Caco-2 (cell line): ENCODE measurements at regions not wholly inside any gene's neighbourhood (a gene's known extent, or its start where the extent isn't known, plus 50 kb on each side); places are given as distances from the start of the nearest gene placed in this dataset.

ENCODE experiments used
- BruUV-seq: library from RNA; stranded (reverse); fragments of 400-500 nt; replicated peaks from 2 replicates; lab custom pipeline; 2021; lab: Mats Ljungman, UMichigan
- CTCF ChIA-PET: fragments of 300-600 bp; sonication (Branson Sonifier 250); formaldehyde crosslinking; loops from one replicate; lab custom pipeline; 2022; ENCODE audit warnings: antibody characterized with exemption; lab: Charles Lee
- POLR2A ChIA-PET: fragments of 300-600 bp; sonication (Branson Sonifier 250); formaldehyde crosslinking; loops from one replicate; lab custom pipeline; 2022; ENCODE audit warnings: antibody characterized with exemption; lab: Charles Lee
- DNase-seq, 2 experiments: peaks; one replicate each; pipeline versions ENCODE4 v3.0.0 to v3.0.0-alpha.2; 2020 to 2022
- H3K27me3 ChIP-seq: replicated peaks from 2 replicates; pipeline ENCODE4 v1.6.0; 2011; ENCODE audit warnings: low read length; ENCODE audit not compliant: control insufficient read depth, insufficient read depth
- H3K36me3 ChIP-seq: 2 replicates; pipeline ENCODE4 v1.5.1; 2011; ENCODE audit warnings: low read length; ENCODE audit not compliant: control insufficient read depth, insufficient read depth
- H3K4me1 ChIP-seq: fragments of 250-450 bp; sonication (Bioruptor Pico); 2 replicates; pipeline ENCODE4 v1.5.1; 2020; ENCODE audit warnings: mild to moderate bottlenecking
- H3K4me3 ChIP-seq: 2 replicates; pipeline ENCODE4 v1.5.1; 2011; ENCODE audit warnings: low read depth, mild to moderate bottlenecking, control low read depth, low read length
- H3K9me3 ChIP-seq: fragments of 250-450 bp; sonication (Bioruptor Pico); 2 replicates; pipeline ENCODE4 v1.5.1; 2020; ENCODE audit warnings: mild to moderate bottlenecking, moderate library complexity
- H3K27ac Mint-ChIP-seq: one replicate; pipeline ENCODE4 v1.8.0; 2022; ENCODE audit warnings: mixed read lengths; ENCODE audit not compliant: unreplicated experiment
- H3K27me3 Mint-ChIP-seq: one replicate; pipeline ENCODE4 v1.8.0; 2022; ENCODE audit warnings: mixed read lengths; ENCODE audit not compliant: insufficient read depth, unreplicated experiment
- H3K36me3 Mint-ChIP-seq: one replicate; pipeline ENCODE4 v1.8.0; 2022; ENCODE audit warnings: mild to moderate bottlenecking, mixed read lengths; ENCODE audit not compliant: insufficient read depth, unreplicated experiment
- H3K4me1 Mint-ChIP-seq: one replicate; pipeline ENCODE4 v1.8.0; 2022; ENCODE audit warnings: low read depth, mixed read lengths; ENCODE audit not compliant: unreplicated experiment
- H3K4me3 Mint-ChIP-seq: one replicate; pipeline ENCODE4 v1.8.0; 2022; ENCODE audit warnings: mild to moderate bottlenecking, moderate library complexity, mixed read lengths; ENCODE audit not compliant: unreplicated experiment
- H3K9me3 Mint-ChIP-seq: one replicate; pipeline ENCODE4 v1.8.0; 2022; ENCODE audit warnings: mixed read lengths; ENCODE audit not compliant: unreplicated experiment
- CTCF ChIP-seq, 2 experiments: fragments of 200-600 bp in 1 of 2; IDR thresholded peaks; 1 replicate in 1 of 2; 2 replicates in 1 of 2; pipeline versions ENCODE4 v1.5.1 to v1.8.0; 2011 to 2022; ENCODE audit warnings: antibody characterized with exemption in 1 of 2, control low read depth in 1 of 2, inconsistent platforms in 1 of 2, low read depth in 1 of 2, low read length in 1 of 2, mild to moderate bottlenecking in 1 of 2, moderate library complexity in 1 of 2; ENCODE audit not compliant: insufficient read depth in 1 of 2, severe bottlenecking in 1 of 2, unreplicated experiment in 1 of 2
- intact Hi-C: fragments of 100-400 bp; cut with micrococcal nuclease; formaldehyde crosslinking; loops from one replicate; pipeline ENCODE4 v1.10.0; 2022; ENCODE audit not compliant: unreplicated experiment

- Histone ChIP-seq H3K4me1 (no peaks in the 10 kb centered on the region), H3K27me3 (no peaks in the 10 kb centered on the region), H3K36me3 (no peaks in the 10 kb centered on the region), H3K9me3 (no peaks in the 10 kb centered on the region), H3K4me3 (no peak overlapping the region)
- no TSS peak for BruUV-seq
- no peak for DNase-seq
- Mint-ChIP-seq H3K27ac (no peak overlapping the region), H3K9me3 (no peaks in the 10 kb centered on the region), H3K36me3 (no peaks in the 10 kb centered on the region), H3K4me3 (no peak overlapping the region), H3K4me1 (no peaks in the 10 kb centered on the region), H3K27me3 (peaks cover 2% of the 10 kb centered on the region)
- intact Hi-C loops = no loop called here
- ChIA-PET CTCF (no interaction called here), POLR2A (no interaction called here)
- no peak for TF ChIP-seq CTCF (IDR thresholded peaks at IDR 0.05; ENCODE audit: insufficient read depth in 1 of 2, low read depth in 1 of 2, low read length in 1 of 2, severe bottlenecking in 1 of 2, unreplicated experiment in 1 of 2)
These were observed 653.1 kb downstream of the TBC1D32 start for GRCh38 chr6:120681204-120681603.

GRCh38 chr6:120675886-120676285, 658.4 kb downstream of the TBC1D32 start:
- Mint-ChIP-seq H3K4me1 (no peaks in the 10 kb centered on the region), H3K9me3 (no peaks in the 10 kb centered on the region), H3K27ac (no peak overlapping the region), H3K4me3 (no peak overlapping the region), H3K36me3 (no peaks in the 10 kb centered on the region), H3K27me3 (no peaks in the 10 kb centered on the region)
- Histone ChIP-seq H3K27me3 (no peaks in the 10 kb centered on the region), H3K9me3 (no peaks in the 10 kb centered on the region), H3K4me3 (no peak overlapping the region), H3K4me1 (no peaks in the 10 kb centered on the region), H3K36me3 (no peaks in the 10 kb centered on the region)
- BruUV-seq = no TSS peak
- intact Hi-C loops = no loop called here
- ChIA-PET POLR2A (no interaction called here), CTCF (no interaction called here)
- no peak for DNase-seq
- TF ChIP-seq CTCF (IDR thresholded peaks at IDR 0.05; ENCODE audit: insufficient read depth in 1 of 2, low read depth in 1 of 2, low read length in 1 of 2, severe bottlenecking in 1 of 2, unreplicated experiment in 1 of 2) = no peak

GRCh38 chr6:120671519-120671918, 662.8 kb downstream of the TBC1D32 start:
- TF ChIP-seq CTCF (IDR thresholded peaks at IDR 0.05; ENCODE audit: insufficient read depth in 1 of 2, low read depth in 1 of 2, low read length in 1 of 2, severe bottlenecking in 1 of 2, unreplicated experiment in 1 of 2) = peak in 1 of 2 experiments; percentile 7
- ChIA-PET CTCF (no interaction called here), POLR2A (no interaction called here)
- intact Hi-C loops = no loop called here
- H3K4me1 ChIP-seq = no peaks in the 10 kb centered on the region
- Mint-ChIP-seq H3K9me3 (peaks cover 11% of the 10 kb centered on the region), H3K36me3 (no peaks in the 10 kb centered on the region), H3K27ac (no peak overlapping the region), H3K4me3 (no peak overlapping the region), H3K4me1 (no peaks in the 10 kb centered on the region), H3K27me3 (no peaks in the 10 kb centered on the region)
- H3K4me3 ChIP-seq = no peak overlapping the region
- H3K9me3 ChIP-seq = 0 out of 2 replicates have a peak, but pooled peaks cover 5% of the 10 kb centered on the region
- BruUV-seq = no TSS peak
- no peaks in the 10 kb centered on the region for H3K27me3 ChIP-seq
- peak; percentile 5 to 30 for DNase-seq
- no peaks in the 10 kb centered on the region for H3K36me3 ChIP-seq
